ENCODE measurements at regions not wholly inside any gene's neighbourhood (a gene's known extent, or its start where the extent isn't known, plus 50 kb on each side); places are given as distances from the start of the nearest gene placed in this dataset.

- Histone ChIP-seq H3K9ac (ENCODE audit: extremely low read depth, low read length, poor library complexity, severe bottlenecking) (no peak overlapping the region), H3K27me3 (ENCODE audit: control insufficient read depth, insufficient read depth, low read length, poor library complexity, severe bottlenecking) (peaks cover 23% of the 10 kb centered on the region), H3K36me3 (ENCODE audit: control insufficient read depth, insufficient read depth, low read length) (no peaks in the 10 kb centered on the region), H3K9me3 (ENCODE audit: control insufficient read depth, low read length) (no peaks in the 10 kb centered on the region), H3K4me1 (ENCODE audit: control insufficient read depth, insufficient read depth, low read length) (peaks cover 3% of the 10 kb centered on the region), H3K27ac (ENCODE audit: low read depth, low read length) (no peak overlapping the region), H3K4me3 (ENCODE audit: low read length) (no peak overlapping the region)
- no peak overlapping the region for H3K4me3 Mint-ChIP-seq
- no peaks in the 10 kb centered on the region for H3K36me3 Mint-ChIP-seq (ENCODE audit: low read depth)
- 90 to 94% methylated on average over 6 to 9 of the region's 9 CpGs for WGBS, 2 experiments (ENCODE audit: insufficient coverage in 1 of 2, insufficient read length in 1 of 2)
- H3K9me3 Mint-ChIP-seq = no peaks in the 10 kb centered on the region
- H3K4me1 Mint-ChIP-seq = peaks cover 10% of the 10 kb centered on the region
- peaks cover 23% of the 10 kb centered on the region for H3K27me3 Mint-ChIP-seq (ENCODE audit: insufficient read depth)
- TF ChIP-seq CTCF (conservative IDR thresholded peaks at IDR 0.05) = no peak
- no peak overlapping the region for H3K27ac Mint-ChIP-seq
- no peak for DNase-seq
Measured at GRCh38 chr10:113450046-113450804, 102.6 kb upstream of the HABP2 start.

GRCh38 chr10:113450906-113451305, 101.9 kb upstream of the HABP2 start:
- H3K4me1 Mint-ChIP-seq = peaks cover 10% of the 10 kb centered on the region
- no peak overlapping the region for H3K27ac Mint-ChIP-seq
- DNase-seq = no peak
- peaks cover 23% of the 10 kb centered on the region for H3K27me3 Mint-ChIP-seq (ENCODE audit: insufficient read depth)
- H3K9ac ChIP-seq (ENCODE audit: extremely low read depth, low read length, poor library complexity, severe bottlenecking) = no peak overlapping the region
- peaks cover 23% of the 10 kb centered on the region for H3K27me3 ChIP-seq (ENCODE audit: control insufficient read depth, insufficient read depth, low read length, poor library complexity, severe bottlenecking)
- WGBS, 2 experiments (ENCODE audit: insufficient coverage in 1 of 2, insufficient read length in 1 of 2) = 83 to 97% methylated on average over 1 of the region's 1 CpG
- H3K36me3 Mint-ChIP-seq (ENCODE audit: low read depth) = no peaks in the 10 kb centered on the region
- no peak overlapping the region for H3K4me3 Mint-ChIP-seq
- no peaks in the 10 kb centered on the region for H3K9me3 Mint-ChIP-seq
- H3K4me1 ChIP-seq (ENCODE audit: control insufficient read depth, insufficient read depth, low read length) = peaks cover 3% of the 10 kb centered on the region
- H3K9me3 ChIP-seq (ENCODE audit: control insufficient read depth, low read length) = no peaks in the 10 kb centered on the region
- no peaks in the 10 kb centered on the region for H3K36me3 ChIP-seq (ENCODE audit: control insufficient read depth, insufficient read depth, low read length)
- TF ChIP-seq CTCF (conservative IDR thresholded peaks at IDR 0.05) = no peak
- no peak overlapping the region for H3K4me3 ChIP-seq (ENCODE audit: low read length)
- H3K27ac ChIP-seq (ENCODE audit: low read depth, low read length) = no peak overlapping the region

- DNase-seq = no peak
- H3K27me3 ChIP-seq (ENCODE audit: control insufficient read depth, insufficient read depth, low read length, poor library complexity, severe bottlenecking) = peaks cover 23% of the 10 kb centered on the region
- no peaks in the 10 kb centered on the region for H3K36me3 Mint-ChIP-seq (ENCODE audit: low read depth)
- peaks cover 2% of the 10 kb centered on the region for H3K9me3 Mint-ChIP-seq
- peaks cover 7% of the 10 kb centered on the region for H3K4me1 Mint-ChIP-seq
- H3K4me3 ChIP-seq (ENCODE audit: low read length) = no peak overlapping the region
- no peak overlapping the region for H3K9ac ChIP-seq (ENCODE audit: extremely low read depth, low read length, poor library complexity, severe bottlenecking)
- H3K27ac ChIP-seq (ENCODE audit: low read depth, low read length) = no peak overlapping the region
- H3K27me3 Mint-ChIP-seq (ENCODE audit: insufficient read depth) = peaks cover 23% of the 10 kb centered on the region
- WGBS, 2 experiments (ENCODE audit: insufficient coverage in 1 of 2, insufficient read length in 1 of 2) = 89 to 96% methylated on average over 3 to 5 of the region's 5 CpGs
- TF ChIP-seq CTCF (conservative IDR thresholded peaks at IDR 0.05) = no peak
- H3K4me1 ChIP-seq (ENCODE audit: control insufficient read depth, insufficient read depth, low read length) = peaks cover 3% of the 10 kb centered on the region
- peaks cover 3% of the 10 kb centered on the region for H3K9me3 ChIP-seq (ENCODE audit: control insufficient read depth, low read length)
- H3K27ac Mint-ChIP-seq = no peak overlapping the region
- no peak overlapping the region for H3K4me3 Mint-ChIP-seq
- H3K36me3 ChIP-seq (ENCODE audit: control insufficient read depth, insufficient read depth, low read length) = no peaks in the 10 kb centered on the region
Measured at GRCh38 chr10:113452146-113452845, 100.6 kb upstream of the HABP2 start.
